ENCODE measurements at regions not wholly inside any gene's neighbourhood (a gene's known extent, or its start where the extent isn't known, plus 50 kb on each side); places are given as distances from the start of the nearest gene placed in this dataset.

DNA sequence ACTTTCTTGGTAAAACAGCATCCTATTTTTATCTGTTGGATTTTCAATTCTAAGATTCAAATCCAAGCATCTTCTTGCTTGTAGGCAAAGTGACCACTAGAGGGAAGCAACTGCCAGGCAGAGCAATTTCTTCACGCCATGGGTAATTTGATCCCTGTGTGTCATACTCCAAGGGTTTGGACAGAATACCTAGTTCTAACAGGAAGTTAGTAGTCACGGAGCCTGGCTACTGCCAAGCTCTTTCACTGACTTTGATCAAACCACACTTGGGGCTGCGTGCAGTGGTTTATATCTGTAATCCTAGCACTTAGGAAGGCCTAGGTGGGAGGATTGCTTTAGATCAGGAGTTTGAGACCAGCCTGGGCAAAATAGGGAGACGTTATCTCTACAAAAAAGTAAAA, 473.6 kb upstream of the TNC start (continued):
- TF ChIP-seq, protein P1, sequence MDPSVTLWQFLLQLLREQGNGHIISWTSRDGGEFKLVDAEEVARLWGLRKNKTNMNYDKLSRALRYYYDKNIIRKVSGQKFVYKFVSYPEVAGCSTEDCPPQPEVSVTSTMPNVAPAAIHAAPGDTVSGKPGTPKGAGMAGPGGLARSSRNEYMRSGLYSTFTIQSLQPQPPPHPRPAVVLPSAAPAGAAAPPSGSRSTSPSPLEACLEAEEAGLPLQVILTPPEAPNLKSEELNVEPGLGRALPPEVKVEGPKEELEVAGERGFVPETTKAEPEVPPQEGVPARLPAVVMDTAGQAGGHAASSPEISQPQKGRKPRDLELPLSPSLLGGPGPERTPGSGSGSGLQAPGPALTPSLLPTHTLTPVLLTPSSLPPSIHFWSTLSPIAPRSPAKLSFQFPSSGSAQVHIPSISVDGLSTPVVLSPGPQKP (IDR thresholded peaks at IDR 0.05; ENCODE audit: low read depth, low read length), result no peak
- TF ChIP-seq CBX2 (IDR thresholded peaks at IDR 0.05; ENCODE audit: borderline replicate concordance, low read depth) (no peak), NFE2L2 (conservative IDR thresholded peaks at IDR 0.05; ENCODE audit: low read length) (no peak), HOXB13 (CRISPR knock-in tag; IDR thresholded peaks at IDR 0.05; ENCODE audit: low read depth) (peak; percentile 53; the same call in 1 of the 2 replicates), SREBF2 (IDR thresholded peaks at IDR 0.05) (no peak), EP300 (IDR thresholded peaks at IDR 0.05) (peak in 1 of 2 experiments; percentile 74; a peak in 2 of 5 replicates), RARB (CRISPR knock-in tag; IDR thresholded peaks at IDR 0.05) (no peak), HDAC2 (IDR thresholded peaks at IDR 0.05) (no peak), CHD4 (IDR thresholded peaks at IDR 0.05; ENCODE audit: borderline replicate concordance) (no peak), CEBPB (IDR thresholded peaks at IDR 0.05) (peak in 1 of 2 experiments; percentile 62; a peak in 3 of 4 replicates), EHF (CRISPR knock-in tag; IDR thresholded peaks at IDR 0.05) (0 out of 2 replicates have a peak, but pooled peaks have one; percentile 51), FOSB (CRISPR knock-in tag; IDR thresholded peaks at IDR 0.05) (no peak), CBX8 (IDR thresholded peaks at IDR 0.05) (no peak), ZSCAN20 (CRISPR knock-in tag; IDR thresholded peaks at IDR 0.05) (no peak), GATA3 (IDR thresholded peaks at IDR 0.05; ENCODE audit: borderline replicate concordance) (peak; percentile 52; the same call in 1 of the 2 replicates), MAZ (IDR thresholded peaks at IDR 0.05; ENCODE audit: borderline replicate concordance, low read depth, low read length) (no peak), RAD21 (conservative IDR thresholded peaks at IDR 0.05 in 1 of 2, IDR thresholded peaks at IDR 0.05 in 1 of 2) (peak; percentile 97 to 99), RNF2 (IDR thresholded peaks at IDR 0.05; ENCODE audit: borderline replicate concordance, low read depth) (no peak), FOXS1 (CRISPR knock-in tag; IDR thresholded peaks at IDR 0.05) (no peak), KDM1A (IDR thresholded peaks at IDR 0.05; ENCODE audit: low read depth) (no peak), HOXA7 (CRISPR knock-in tag; IDR thresholded peaks at IDR 0.05) (no peak), KDM5A (IDR thresholded peaks at IDR 0.05) (no peak)
- TF ChIP-seq, protein P2, sequence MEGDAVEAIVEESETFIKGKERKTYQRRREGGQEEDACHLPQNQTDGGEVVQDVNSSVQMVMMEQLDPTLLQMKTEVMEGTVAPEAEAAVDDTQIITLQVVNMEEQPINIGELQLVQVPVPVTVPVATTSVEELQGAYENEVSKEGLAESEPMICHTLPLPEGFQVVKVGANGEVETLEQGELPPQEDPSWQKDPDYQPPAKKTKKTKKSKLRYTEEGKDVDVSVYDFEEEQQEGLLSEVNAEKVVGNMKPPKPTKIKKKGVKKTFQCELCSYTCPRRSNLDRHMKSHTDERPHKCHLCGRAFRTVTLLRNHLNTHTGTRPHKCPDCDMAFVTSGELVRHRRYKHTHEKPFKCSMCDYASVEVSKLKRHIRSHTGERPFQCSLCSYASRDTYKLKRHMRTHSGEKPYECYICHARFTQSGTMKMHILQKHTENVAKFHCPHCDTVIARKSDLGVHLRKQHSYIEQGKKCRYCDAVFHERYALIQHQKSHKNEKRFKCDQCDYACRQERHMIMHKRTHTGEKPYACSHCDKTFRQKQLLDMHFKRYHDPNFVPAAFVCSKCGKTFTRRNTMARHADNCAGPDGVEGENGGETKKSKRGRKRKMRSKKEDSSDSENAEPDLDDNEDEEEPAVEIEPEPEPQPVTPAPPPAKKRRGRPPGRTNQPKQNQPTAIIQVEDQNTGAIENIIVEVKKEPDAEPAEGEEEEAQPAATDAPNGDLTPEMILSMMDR (IDR thresholded peaks at IDR 0.05), result peak; percentile 95
- TF ChIP-seq, protein P3, sequence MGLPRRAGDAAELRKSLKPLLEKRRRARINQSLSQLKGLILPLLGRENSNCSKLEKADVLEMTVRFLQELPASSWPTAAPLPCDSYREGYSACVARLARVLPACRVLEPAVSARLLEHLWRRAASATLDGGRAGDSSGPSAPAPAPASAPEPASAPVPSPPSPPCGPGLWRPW (IDR thresholded peaks at IDR 0.05), result no peak
- TF ChIP-seq, protein P4, sequence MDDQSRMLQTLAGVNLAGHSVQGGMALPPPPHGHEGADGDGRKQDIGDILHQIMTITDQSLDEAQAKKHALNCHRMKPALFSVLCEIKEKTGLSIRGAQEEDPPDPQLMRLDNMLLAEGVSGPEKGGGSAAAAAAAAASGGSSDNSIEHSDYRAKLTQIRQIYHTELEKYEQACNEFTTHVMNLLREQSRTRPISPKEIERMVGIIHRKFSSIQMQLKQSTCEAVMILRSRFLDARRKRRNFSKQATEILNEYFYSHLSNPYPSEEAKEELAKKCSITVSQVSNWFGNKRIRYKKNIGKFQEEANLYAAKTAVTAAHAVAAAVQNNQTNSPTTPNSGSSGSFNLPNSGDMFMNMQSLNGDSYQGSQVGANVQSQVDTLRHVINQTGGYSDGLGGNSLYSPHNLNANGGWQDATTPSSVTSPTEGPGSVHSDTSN (IDR thresholded peaks at IDR 0.05), result no peak

DNA sequence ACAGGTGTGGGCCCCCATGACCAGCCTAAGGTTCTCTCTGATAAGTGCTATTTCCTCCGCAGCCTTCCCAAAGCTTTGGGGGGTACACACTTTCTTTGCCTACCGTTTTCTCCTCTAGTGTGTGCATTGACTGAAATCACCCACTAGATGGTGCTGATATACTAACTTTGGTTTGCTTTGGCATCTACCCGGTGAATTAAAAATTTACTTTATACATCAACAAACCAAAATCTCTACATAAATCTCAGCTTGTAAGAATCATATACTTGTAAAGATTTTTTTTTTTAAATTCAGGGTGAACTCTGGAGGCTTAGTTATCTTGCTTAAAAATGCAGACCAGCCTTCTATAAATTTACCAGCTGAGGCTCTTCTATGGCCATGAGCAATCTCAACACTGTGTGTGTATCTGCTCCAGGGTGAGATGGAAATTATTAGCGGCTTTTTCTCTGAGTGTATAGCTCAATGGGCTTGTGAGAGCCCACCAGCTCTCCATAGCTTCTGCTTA, 475.7 kb upstream of the TNC start:
- Histone ChIP-seq H3K9me3 (peaks cover 17% of the 10 kb centered on the region), H3K4me2 (peak overlapping the region; percentile 46), H3K4me3 (no peak overlapping the region), H3K27ac (peak overlapping the region; percentile 89 to 93), H3K4me1 (peaks cover 65% of the 10 kb centered on the region)
- WGBS (ENCODE audit: missing lambda C conversion rate), result 7% methylated on average over 4 of the region's 4 CpGs
- TF ChIP-seq, protein P2 (IDR thresholded peaks at IDR 0.05), result peak; percentile 96
- no peak for TF ChIP-seq KDM1A (IDR thresholded peaks at IDR 0.05; ENCODE audit: low read depth)
- no peak for TF ChIP-seq JUN (IDR thresholded peaks at IDR 0.05)
- TF ChIP-seq POLR2A (IDR thresholded peaks at IDR 0.05; ENCODE audit: low read length), result no peak
- peak; percentile 94 to 98 for TF ChIP-seq RAD21 (conservative IDR thresholded peaks at IDR 0.05 in 1 of 2, IDR thresholded peaks at IDR 0.05 in 1 of 2)
- TF ChIP-seq, protein P5, sequence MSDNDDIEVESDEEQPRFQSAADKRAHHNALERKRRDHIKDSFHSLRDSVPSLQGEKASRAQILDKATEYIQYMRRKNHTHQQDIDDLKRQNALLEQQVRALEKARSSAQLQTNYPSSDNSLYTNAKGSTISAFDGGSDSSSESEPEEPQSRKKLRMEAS (IDR thresholded peaks at IDR 0.05), result 0 out of 2 replicates have a peak, but pooled peaks have one; percentile 15
- TF ChIP-seq, protein P1 (IDR thresholded peaks at IDR 0.05; ENCODE audit: low read depth, low read length), result no peak
- TF ChIP-seq SMC3 (IDR thresholded peaks at IDR 0.05), result peak; percentile 93
- peak; percentile 88 for FAIRE-seq
- DNase-seq (ENCODE audit: low read depth in 1 of 2, low spot score in 1 of 2), result peak; percentile 51 to 61
- CTCF ChIA-PET, result interaction anchor here (0.6 to 7.3 kb wide), 104 partner anchors 8 to 1269 kb away, joined by 3 to 118 read pairs (median 5); partner anchors contain the start of gene PAPPA
- POLR2A ChIA-PET, result interaction anchor here (0.7 to 3.4 kb wide), 6 partner anchors 79 to 955 kb away, joined by 3 to 40 read pairs (median 10); partner anchors contain the start of gene PAPPA
- peak; percentile 57 to 68; a peak in 5 of 6 replicates for ATAC-seq
